Mammary epithelial cell (primary cell): ENCODE measurements at regions not wholly inside any gene's neighbourhood (a gene's known extent, or its start where the extent isn't known, plus 50 kb on each side); places are given as distances from the start of the nearest gene placed in this dataset.

Experiments
- EZH2 ChIP-seq: IDR thresholded peaks from 2 replicates; pipeline ENCODE4 v1.6.1; 2012; ENCODE audit warnings: low read length, inconsistent platforms, borderline replicate concordance
- TF ChIP-seq, protein P1 (sequence below), 2 donors: IDR thresholded peaks in 1 of 2; conservative IDR thresholded peaks in 1 of 2; 2 replicates each; pipeline ENCODE4 v1.5.1; 2011 to 2012; ENCODE audit warnings: inconsistent platforms in 2 of 2, low read length in 2 of 2, mild to moderate bottlenecking in 2 of 2, control low read depth in 1 of 2, low read depth in 1 of 2; ENCODE audit not compliant: insufficient read depth in 1 of 2; ENCODE audit errors: extremely low read depth in 1 of 2

- TF ChIP-seq, protein P1, sequence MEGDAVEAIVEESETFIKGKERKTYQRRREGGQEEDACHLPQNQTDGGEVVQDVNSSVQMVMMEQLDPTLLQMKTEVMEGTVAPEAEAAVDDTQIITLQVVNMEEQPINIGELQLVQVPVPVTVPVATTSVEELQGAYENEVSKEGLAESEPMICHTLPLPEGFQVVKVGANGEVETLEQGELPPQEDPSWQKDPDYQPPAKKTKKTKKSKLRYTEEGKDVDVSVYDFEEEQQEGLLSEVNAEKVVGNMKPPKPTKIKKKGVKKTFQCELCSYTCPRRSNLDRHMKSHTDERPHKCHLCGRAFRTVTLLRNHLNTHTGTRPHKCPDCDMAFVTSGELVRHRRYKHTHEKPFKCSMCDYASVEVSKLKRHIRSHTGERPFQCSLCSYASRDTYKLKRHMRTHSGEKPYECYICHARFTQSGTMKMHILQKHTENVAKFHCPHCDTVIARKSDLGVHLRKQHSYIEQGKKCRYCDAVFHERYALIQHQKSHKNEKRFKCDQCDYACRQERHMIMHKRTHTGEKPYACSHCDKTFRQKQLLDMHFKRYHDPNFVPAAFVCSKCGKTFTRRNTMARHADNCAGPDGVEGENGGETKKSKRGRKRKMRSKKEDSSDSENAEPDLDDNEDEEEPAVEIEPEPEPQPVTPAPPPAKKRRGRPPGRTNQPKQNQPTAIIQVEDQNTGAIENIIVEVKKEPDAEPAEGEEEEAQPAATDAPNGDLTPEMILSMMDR (conservative IDR thresholded peaks at IDR 0.05 in 1 of 2, IDR thresholded peaks at IDR 0.05 in 1 of 2; ENCODE audit: extremely low read depth in 1 of 2, insufficient read depth in 1 of 2, low read depth in 1 of 2, low read length in 2 of 2), result no peak
- TF ChIP-seq EZH2, result no peak
Observed at GRCh38 chr4:4755306-4755705, 104.2 kb upstream of the MSX1 start.
